ENCODE measurements at regions not wholly inside any gene's neighbourhood (a gene's known extent, or its start where the extent isn't known, plus 50 kb on each side); places are given as distances from the start of the nearest gene placed in this dataset.

GRCh38 chr6:66421570-66421969 lies 714.5 kb upstream of the EYS start:
- H3K9ac ChIP-seq (ENCODE audit: low read length) = no peak overlapping the region
- no peaks in the 10 kb centered on the region for H3K27me3 ChIP-seq (ENCODE audit: low read length)
- no TSS peak for BruUV-seq (replicated peaks)
- H3K4me3 ChIP-seq (ENCODE audit: low read length) = no peak overlapping the region
- no peak overlapping the region for H3K27ac ChIP-seq (ENCODE audit: low read length)
- no peaks in the 10 kb centered on the region for H3F3A ChIP-seq (ENCODE audit: low read length, unreplicated experiment)
- H2AFZ ChIP-seq (ENCODE audit: low read length) = no peak overlapping the region
- no peaks in the 10 kb centered on the region for H3K9me3 ChIP-seq (ENCODE audit: low read length)
- CTCF ChIA-PET = interaction anchor here (0.7 kb wide), 1 partner anchor 71 kb away, joined by 3 read pairs; no protein-coding TSS in a partner anchor
- no peaks in the 10 kb centered on the region for H3K79me2 ChIP-seq (ENCODE audit: low read length)
- H3K9me2 ChIP-seq (replicated peaks; ENCODE audit: low read length) = no peaks in the 10 kb centered on the region
- ATAC-seq = no peak
- no peaks in the 10 kb centered on the region for H3K36me3 ChIP-seq (ENCODE audit: low read depth, low read length)
- no peaks in the 10 kb centered on the region for H3K4me1 ChIP-seq (ENCODE audit: insufficient read depth, low read length)
- DNase-seq = peak; percentile 29
- intact Hi-C loops (cut with micrococcal nuclease) = no loop called here
- TF ChIP-seq EZH2 (IDR thresholded peaks at IDR 0.05; ENCODE audit: low read length, unreplicated experiment) (no peak), EZH2phosphoT487 (IDR thresholded peaks at IDR 0.05; ENCODE audit: borderline replicate concordance, low read length) (no peak), CTCF (conservative IDR thresholded peaks at IDR 0.05; ENCODE audit: low read depth, low read length) (peak; percentile 62)
- no peaks in the 10 kb centered on the region for H4K20me1 ChIP-seq (ENCODE audit: low read length)
- POLR2A ChIA-PET (ENCODE audit: unreplicated experiment) = no interaction called here
- no peak overlapping the region for H3K4me2 ChIP-seq (ENCODE audit: low read length)

- no peak overlapping the region for H3K4me3 ChIP-seq (ENCODE audit: low read length)
- H3K9me3 ChIP-seq (ENCODE audit: low read length) = no peaks in the 10 kb centered on the region
- no TSS peak for BruUV-seq (replicated peaks)
- H3K9ac ChIP-seq (ENCODE audit: low read length) = no peak overlapping the region
- POLR2A ChIA-PET (ENCODE audit: unreplicated experiment) = no interaction called here
- no peaks in the 10 kb centered on the region for H3K79me2 ChIP-seq (ENCODE audit: low read length)
- intact Hi-C loops (cut with micrococcal nuclease) = no loop called here
- H4K20me1 ChIP-seq (ENCODE audit: low read length) = no peaks in the 10 kb centered on the region
- ATAC-seq = peak; percentile 83
- DNase-seq = peak; percentile 33
- no peaks in the 10 kb centered on the region for H3K9me2 ChIP-seq (replicated peaks; ENCODE audit: low read length)
- TF ChIP-seq EZH2 (IDR thresholded peaks at IDR 0.05; ENCODE audit: low read length, unreplicated experiment) = no peak
- TF ChIP-seq CTCF (conservative IDR thresholded peaks at IDR 0.05; ENCODE audit: low read depth, low read length) = no peak
- TF ChIP-seq EZH2phosphoT487 (IDR thresholded peaks at IDR 0.05; ENCODE audit: borderline replicate concordance, low read length) = no peak
- no peaks in the 10 kb centered on the region for H3K27me3 ChIP-seq (ENCODE audit: low read length)
- no peaks in the 10 kb centered on the region for H3K4me1 ChIP-seq (ENCODE audit: insufficient read depth, low read length)
- H3K4me2 ChIP-seq (ENCODE audit: low read length) = no peak overlapping the region
- no peak overlapping the region for H2AFZ ChIP-seq (ENCODE audit: low read length)
- no peak overlapping the region for H3K27ac ChIP-seq (ENCODE audit: low read length)
- CTCF ChIA-PET = no interaction called here
- H3F3A ChIP-seq (ENCODE audit: low read length, unreplicated experiment) = no peaks in the 10 kb centered on the region
- no peaks in the 10 kb centered on the region for H3K36me3 ChIP-seq (ENCODE audit: low read depth, low read length)
These were observed 711.9 kb upstream of the EYS start for GRCh38 chr6:66418906-66419305.

GRCh38 chr6:66403966-66404365 lies 696.9 kb upstream of the EYS start:
- intact Hi-C loops (cut with micrococcal nuclease) = no loop called here
- no peak overlapping the region for H3K9ac ChIP-seq (ENCODE audit: low read length)
- no peaks in the 10 kb centered on the region for H3K4me1 ChIP-seq (ENCODE audit: insufficient read depth, low read length)
- ATAC-seq = no peak
- no peak for DNase-seq
- no peaks in the 10 kb centered on the region for H4K20me1 ChIP-seq (ENCODE audit: low read length)
- H3F3A ChIP-seq (ENCODE audit: low read length, unreplicated experiment) = no peaks in the 10 kb centered on the region
- no peak overlapping the region for H3K4me3 ChIP-seq (ENCODE audit: low read length)
- H3K79me2 ChIP-seq (ENCODE audit: low read length) = no peaks in the 10 kb centered on the region
- H3K4me2 ChIP-seq (ENCODE audit: low read length) = no peak overlapping the region
- no peak overlapping the region for H3K27ac ChIP-seq (ENCODE audit: low read length)
- no peaks in the 10 kb centered on the region for H3K27me3 ChIP-seq (ENCODE audit: low read length)
- no peaks in the 10 kb centered on the region for H3K9me2 ChIP-seq (replicated peaks; ENCODE audit: low read length)
- H3K36me3 ChIP-seq (ENCODE audit: low read depth, low read length) = no peaks in the 10 kb centered on the region
- H3K9me3 ChIP-seq (ENCODE audit: low read length) = no peaks in the 10 kb centered on the region
- POLR2A ChIA-PET (ENCODE audit: unreplicated experiment) = no interaction called here
- no peak for TF ChIP-seq CTCF (conservative IDR thresholded peaks at IDR 0.05; ENCODE audit: low read depth, low read length)
- no peak for TF ChIP-seq EZH2 (IDR thresholded peaks at IDR 0.05; ENCODE audit: low read length, unreplicated experiment)
- no peak for TF ChIP-seq EZH2phosphoT487 (IDR thresholded peaks at IDR 0.05; ENCODE audit: borderline replicate concordance, low read length)
- BruUV-seq (replicated peaks) = no TSS peak
- H2AFZ ChIP-seq (ENCODE audit: low read length) = no peak overlapping the region
- CTCF ChIA-PET = no interaction called here
